UCSD-AML1 (cell line): ENCODE measurements at regions not wholly inside any gene's neighbourhood (a gene's known extent, or its start where the extent isn't known, plus 50 kb on each side); places are given as distances from the start of the nearest gene placed in this dataset.
"Not testable (repeated sequence)": the region's sequence is repeated elsewhere in the genome, so short reads cannot be mapped to it uniquely, and the experiment has no call there.

Experiments used
- DNase-seq: peaks from one replicate; lab custom pipeline; 2025; ENCODE audit not compliant: unreplicated experiment; lab: John Stamatoyannopoulos, UW

- no peak for DNase-seq
These were observed 264.7 kb downstream of the RNF152 start for GRCh38 chr18:61628085-61628484.

GRCh38 chr18:61624631-61625030 lies 268.2 kb downstream of the RNF152 start:
- not testable (repeated sequence) for DNase-seq

- DNase-seq: no peak
These were observed 273.0 kb downstream of the RNF152 start for GRCh38 chr18:61619783-61620182.

- no peak for DNase-seq
These were observed 274.0 kb downstream of the RNF152 start for GRCh38 chr18:61618816-61619215.

GRCh38 chr18:61616111-61616610 lies 276.6 kb downstream of the RNF152 start:
- no peak for DNase-seq

GRCh38 chr18:61612517-61612916 lies 279.3 kb downstream of the CDH20 start:
- DNase-seq: no peak

- no peak for DNase-seq
These were observed 275.9 kb downstream of the CDH20 start for GRCh38 chr18:61609131-61609530.

- DNase-seq: no peak
These were observed 275.1 kb downstream of the CDH20 start for GRCh38 chr18:61608316-61608715.

- no peak for DNase-seq
These were observed 274.6 kb downstream of the CDH20 start for GRCh38 chr18:61607867-61608266.

- peak; percentile 72 for DNase-seq
These were observed 273.5 kb downstream of the CDH20 start for GRCh38 chr18:61606759-61607158.

GRCh38 chr18:61606068-61606660 lies 272.9 kb downstream of the CDH20 start:
- DNase-seq: no peak

GRCh38 chr18:61605376-61606067 lies 272.3 kb downstream of the CDH20 start:
- no peak for DNase-seq
